ENCODE measurements at regions not wholly inside any gene's neighbourhood (a gene's known extent, or its start where the extent isn't known, plus 50 kb on each side); places are given as distances from the start of the nearest gene placed in this dataset.

- DNase-seq = no peak
Measured at GRCh38 chr3:31481697-31482096, 51.0 kb upstream of the STT3B start.

DNA sequence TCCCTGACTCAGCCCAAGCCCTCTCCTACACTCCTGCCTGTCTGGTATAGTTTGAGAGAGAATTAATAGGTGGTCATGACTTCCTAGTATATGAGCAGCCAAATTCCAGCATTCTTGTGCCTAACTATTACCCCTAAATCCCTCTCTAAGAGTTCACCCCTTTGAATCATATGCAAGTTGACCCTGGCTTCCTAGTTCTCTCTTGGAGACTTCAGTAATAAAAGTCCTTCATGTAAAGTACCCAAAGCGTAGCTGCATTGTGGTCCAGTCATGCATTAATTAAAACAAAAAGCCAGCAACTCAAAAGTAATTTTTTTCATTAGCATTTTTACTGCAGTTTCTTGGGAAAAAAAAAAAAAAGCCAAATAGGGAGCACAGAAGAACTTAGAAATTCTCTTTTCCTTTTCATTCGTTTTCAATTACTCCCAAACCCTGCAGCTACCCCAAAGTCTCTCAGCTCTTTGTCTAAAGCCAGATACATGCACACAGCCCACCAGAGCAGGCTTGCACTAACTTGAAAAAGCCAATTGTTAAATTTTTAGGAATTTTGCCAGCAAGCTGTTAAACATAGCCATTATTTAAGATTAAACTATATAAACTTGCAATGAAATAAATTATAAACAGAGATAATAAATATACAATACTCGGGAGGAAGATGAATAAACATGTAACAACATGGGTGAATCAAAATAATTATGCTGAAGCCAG is 50.1 kb upstream of the STT3B start:
- no peak for DNase-seq
